ENCODE measurements at regions not wholly inside any gene's neighbourhood (a gene's known extent, or its start where the extent isn't known, plus 50 kb on each side); places are given as distances from the start of the nearest gene placed in this dataset.

DNA sequence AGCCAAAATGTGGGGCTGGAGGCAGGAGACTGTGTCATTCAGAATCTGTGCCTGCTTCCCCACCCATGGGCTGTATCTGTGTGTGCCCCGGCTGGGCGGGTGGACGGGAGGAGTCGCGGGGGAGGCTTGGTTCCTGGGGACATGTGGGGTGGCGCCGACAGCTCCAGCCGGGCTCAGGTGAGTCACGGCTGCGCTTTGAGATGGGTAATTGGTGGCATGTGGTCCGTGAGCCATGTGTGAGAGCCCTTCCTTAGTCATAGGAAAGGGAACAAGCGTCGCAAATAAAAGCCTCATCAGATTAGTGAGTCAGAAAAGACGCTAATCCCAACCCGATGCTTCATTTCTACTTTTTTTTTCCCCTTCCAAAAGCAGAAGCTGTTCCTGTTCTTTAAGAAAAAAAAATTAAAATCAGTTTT is 118.6 kb upstream of the ZNF536 start:
- Histone ChIP-seq H3K4me2 (ENCODE audit: low read depth, low read length) (no peak overlapping the region), H3K9ac (ENCODE audit: low read depth, low read length) (no peak overlapping the region), H2AK9ac (replicated peaks; ENCODE audit: low read depth, low read length, poor library complexity) (no peak overlapping the region), H3K27ac (ENCODE audit: insufficient read depth, low read length) (no peak overlapping the region), H3K9me1 (ENCODE audit: insufficient read depth, low read length) (no peaks in the 10 kb centered on the region), H4K5ac (ENCODE audit: low read depth, low read length) (no peak overlapping the region), H3K14ac (replicated peaks; ENCODE audit: low read depth, low read length) (no peak overlapping the region), H2AFZ (replicated peaks; ENCODE audit: low read length, poor library complexity) (no peak overlapping the region), H4K8ac (ENCODE audit: low read depth in 2 of 2, low read length in 2 of 2) (no peak overlapping the region), H3K36me3 (ENCODE audit: control insufficient read depth, insufficient read depth, low read length) (no peaks in the 10 kb centered on the region), H2BK120ac (ENCODE audit: low read depth, low read length) (no peak overlapping the region), H3K23ac (ENCODE audit: low read depth, low read length) (no peak overlapping the region), H3K4ac (ENCODE audit: low read depth, low read length) (no peak overlapping the region), H3K9me3 (ENCODE audit: control insufficient read depth, insufficient read depth, low read length) (peaks cover 8% of the 10 kb centered on the region; the same call in 1 of the 2 replicates), H4K91ac (ENCODE audit: insufficient read depth, low read depth, low read length) (no peak overlapping the region), H3K56ac (ENCODE audit: extremely low read depth, insufficient read depth, low read length) (no peak overlapping the region), H2AK5ac (ENCODE audit: low read depth, low read length) (no peak overlapping the region), H4K20me1 (ENCODE audit: insufficient read depth, low read length) (no peaks in the 10 kb centered on the region), H2BK15ac (ENCODE audit: low read depth, low read length) (no peak overlapping the region), H3K18ac (ENCODE audit: low read depth, low read length) (no peak overlapping the region), H3K4me3 (ENCODE audit: insufficient read depth, low read depth, low read length) (no peak overlapping the region), H2BK20ac (ENCODE audit: low read depth, low read length) (no peak overlapping the region), H3K4me1 (ENCODE audit: control insufficient read depth, insufficient read depth, low read length) (no peaks in the 10 kb centered on the region), H3K27me3 (ENCODE audit: control insufficient read depth, insufficient read depth, low read length) (no peaks in the 10 kb centered on the region), H3K79me1 (ENCODE audit: low read depth in 1 of 2, low read length in 2 of 2) (no peaks in the 10 kb centered on the region), H2BK5ac (ENCODE audit: low read depth, low read length, poor library complexity, severe bottlenecking) (no peak overlapping the region)
- in situ Hi-C loops (cut with MboI; ENCODE audit: low sequenced_read_pairs) (no loop called here), intact Hi-C loops (cut with micrococcal nuclease) (no loop called here), dilution Hi-C loops (cut with HindIII; ENCODE audit: low sequenced_read_pairs, unreplicated experiment) (no loop called here)
- ATAC-seq (ENCODE audit: low read depth) (no peak), DNase-seq (no peak)
- no TSS peak for BruUV-seq (replicated peaks)
- POLR2A ChIA-PET (ENCODE audit: unreplicated experiment): no interaction called here
- no peak for TF ChIP-seq MAZ (IDR thresholded peaks at IDR 0.05; ENCODE audit: borderline replicate concordance, low read depth, low read length)
- no peak for TF ChIP-seq MXI1 (IDR thresholded peaks at IDR 0.05; ENCODE audit: borderline replicate concordance, low read depth, low read length)
- TF ChIP-seq, protein P1, sequence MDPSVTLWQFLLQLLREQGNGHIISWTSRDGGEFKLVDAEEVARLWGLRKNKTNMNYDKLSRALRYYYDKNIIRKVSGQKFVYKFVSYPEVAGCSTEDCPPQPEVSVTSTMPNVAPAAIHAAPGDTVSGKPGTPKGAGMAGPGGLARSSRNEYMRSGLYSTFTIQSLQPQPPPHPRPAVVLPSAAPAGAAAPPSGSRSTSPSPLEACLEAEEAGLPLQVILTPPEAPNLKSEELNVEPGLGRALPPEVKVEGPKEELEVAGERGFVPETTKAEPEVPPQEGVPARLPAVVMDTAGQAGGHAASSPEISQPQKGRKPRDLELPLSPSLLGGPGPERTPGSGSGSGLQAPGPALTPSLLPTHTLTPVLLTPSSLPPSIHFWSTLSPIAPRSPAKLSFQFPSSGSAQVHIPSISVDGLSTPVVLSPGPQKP (IDR thresholded peaks at IDR 0.05; ENCODE audit: borderline replicate concordance, low read depth, low read length): no peak
- no peak for TF ChIP-seq NFE2L2 (IDR thresholded peaks at IDR 0.05; ENCODE audit: low read depth, low read length)
- TF ChIP-seq CEBPB (IDR thresholded peaks at IDR 0.05; ENCODE audit: low read depth, low read length): no peak
- no peak for TF ChIP-seq POLR2A (IDR thresholded peaks at IDR 0.05; ENCODE audit: low read depth, low read length)
- no peak for TF ChIP-seq SMC3 (IDR thresholded peaks at IDR 0.05; ENCODE audit: low read depth, low read length)
- TF ChIP-seq, protein P2, sequence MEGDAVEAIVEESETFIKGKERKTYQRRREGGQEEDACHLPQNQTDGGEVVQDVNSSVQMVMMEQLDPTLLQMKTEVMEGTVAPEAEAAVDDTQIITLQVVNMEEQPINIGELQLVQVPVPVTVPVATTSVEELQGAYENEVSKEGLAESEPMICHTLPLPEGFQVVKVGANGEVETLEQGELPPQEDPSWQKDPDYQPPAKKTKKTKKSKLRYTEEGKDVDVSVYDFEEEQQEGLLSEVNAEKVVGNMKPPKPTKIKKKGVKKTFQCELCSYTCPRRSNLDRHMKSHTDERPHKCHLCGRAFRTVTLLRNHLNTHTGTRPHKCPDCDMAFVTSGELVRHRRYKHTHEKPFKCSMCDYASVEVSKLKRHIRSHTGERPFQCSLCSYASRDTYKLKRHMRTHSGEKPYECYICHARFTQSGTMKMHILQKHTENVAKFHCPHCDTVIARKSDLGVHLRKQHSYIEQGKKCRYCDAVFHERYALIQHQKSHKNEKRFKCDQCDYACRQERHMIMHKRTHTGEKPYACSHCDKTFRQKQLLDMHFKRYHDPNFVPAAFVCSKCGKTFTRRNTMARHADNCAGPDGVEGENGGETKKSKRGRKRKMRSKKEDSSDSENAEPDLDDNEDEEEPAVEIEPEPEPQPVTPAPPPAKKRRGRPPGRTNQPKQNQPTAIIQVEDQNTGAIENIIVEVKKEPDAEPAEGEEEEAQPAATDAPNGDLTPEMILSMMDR (conservative IDR thresholded peaks at IDR 0.05; ENCODE audit: low read depth, low read length): no peak
- TF ChIP-seq, protein P3, sequence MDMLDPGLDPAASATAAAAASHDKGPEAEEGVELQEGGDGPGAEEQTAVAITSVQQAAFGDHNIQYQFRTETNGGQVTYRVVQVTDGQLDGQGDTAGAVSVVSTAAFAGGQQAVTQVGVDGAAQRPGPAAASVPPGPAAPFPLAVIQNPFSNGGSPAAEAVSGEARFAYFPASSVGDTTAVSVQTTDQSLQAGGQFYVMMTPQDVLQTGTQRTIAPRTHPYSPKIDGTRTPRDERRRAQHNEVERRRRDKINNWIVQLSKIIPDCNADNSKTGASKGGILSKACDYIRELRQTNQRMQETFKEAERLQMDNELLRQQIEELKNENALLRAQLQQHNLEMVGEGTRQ (IDR thresholded peaks at IDR 0.05; ENCODE audit: low read depth, low read length): no peak
- TF ChIP-seq RFX5 (IDR thresholded peaks at IDR 0.05; ENCODE audit: low read depth, low read length): no peak
- TF ChIP-seq RAD21 (IDR thresholded peaks at IDR 0.05; ENCODE audit: low read length): no peak
- TF ChIP-seq BHLHE40 (IDR thresholded peaks at IDR 0.05; ENCODE audit: low read depth, low read length): no peak
- TF ChIP-seq RCOR1 (IDR thresholded peaks at IDR 0.05; ENCODE audit: insufficient replicate concordance, low read length): no peak
- no peak for TF ChIP-seq FOS (IDR thresholded peaks at IDR 0.05; ENCODE audit: low read depth, low read length)
- TF ChIP-seq CHD1 (IDR thresholded peaks at IDR 0.05; ENCODE audit: low read depth, low read length): no peak
- TF ChIP-seq MAFK (IDR thresholded peaks at IDR 0.05; ENCODE audit: low read depth, low read length): no peak
- no CpG with 5 or more reads among the region's 15 CpGs for WGBS, 2 experiments (ENCODE audit: extremely low coverage in 2 of 2, insufficient read length in 1 of 2)
- CTCF ChIA-PET: interaction anchor here (0.5 kb wide), 2 partner anchors 17 kb away, joined by 4 read pairs; no protein-coding TSS in a partner anchor

Measured in IMR-90 (cell line).